Peyer's patch (tissue), 4 donors: ENCODE measurements at regions not wholly inside any gene's neighbourhood (a gene's known extent, or its start where the extent isn't known, plus 50 kb on each side); places are given as distances from the start of the nearest gene placed in this dataset.

Experiments used
- DNase-seq, 3 donors: peaks; one replicate each; pipeline ENCODE4 v3.0.0-alpha.2; 2017 to 2019
- H3K27ac ChIP-seq, 4 donors: fragments of 200-600 bp; sonication (generic); one replicate each; pipeline ENCODE4 v1.5.1; 2016 to 2019
- H3K27me3 ChIP-seq, 2 donors: fragments of 200-600 bp; sonication (generic); one replicate each; pipeline ENCODE4 v1.5.1; 2019
- H3K36me3 ChIP-seq, 3 donors: fragments of 200-600 bp; sonication (generic); one replicate each; pipeline ENCODE4 v1.5.1; 2016 to 2019
- H3K4me1 ChIP-seq, 4 donors: fragments of 200-600 bp; sonication (generic); one replicate each; pipeline ENCODE4 v1.5.1; 2016 to 2019
- H3K4me3 ChIP-seq, 4 donors: fragments of 200-600 bp; sonication (generic); 1 replicate in 3 of 4; 2 replicates in 1 of 4; pipeline ENCODE4 v1.5.1; 2016 to 2019; ENCODE audit warnings: mild to moderate bottlenecking in 1 of 4
- H3K9me3 ChIP-seq, 4 donors: fragments of 200-600 bp; sonication (generic); one replicate each; pipeline ENCODE4 v1.5.1; 2016 to 2019; ENCODE audit warnings: mild to moderate bottlenecking in 1 of 4
- CTCF ChIP-seq, 6 experiments: fragments of 450-650 bp in 4 of 6; fragments of 200-600 bp in 2 of 6; sonication (generic) in 1 of 6; IDR thresholded peaks; one replicate each; pipeline ENCODE4 v1.5.1; 2017 to 2019; ENCODE audit warnings: antibody characterized with exemption in 6 of 6, mild to moderate bottlenecking in 3 of 6, moderate library complexity in 1 of 6
- POLR2A ChIP-seq, 2 donors: fragments of 450-650 bp; IDR thresholded peaks; one replicate each; pipeline ENCODE4 v1.5.1; 2017; ENCODE audit warnings: antibody characterized with exemption in 2 of 2, mild to moderate bottlenecking in 2 of 2, moderate library complexity in 2 of 2

DNA sequence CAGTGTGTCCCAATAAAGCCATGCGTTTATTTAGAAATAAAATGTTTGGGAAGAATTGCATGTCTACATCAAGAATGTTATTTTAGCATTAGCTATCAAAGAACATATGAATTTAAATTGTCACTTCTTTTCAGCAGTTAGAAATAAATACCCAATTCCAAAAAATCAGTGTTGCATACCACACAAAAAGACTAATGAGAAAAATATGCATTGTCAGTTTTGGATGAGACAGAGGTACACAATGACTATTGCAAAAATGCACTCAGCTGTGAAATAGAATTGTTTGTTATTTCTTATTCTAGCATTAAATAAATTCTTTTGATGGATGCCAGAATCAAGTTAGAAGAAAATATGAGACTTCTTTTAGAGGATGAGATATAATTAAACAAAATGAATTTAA lies 833.9 kb downstream of the SLITRK1 start:
- TF ChIP-seq POLR2A (IDR thresholded peaks at IDR 0.05) (no peak), CTCF (IDR thresholded peaks at IDR 0.05) (no peak)
- Histone ChIP-seq H3K4me1 (no peaks in the 10 kb centered on the region), H3K9me3 (no peaks in the 10 kb centered on the region), H3K27me3 (no peaks in the 10 kb centered on the region), H3K36me3 (no peaks in the 10 kb centered on the region), H3K4me3 (no peak overlapping the region), H3K27ac (no peak overlapping the region)
- no peak for DNase-seq

DNA sequence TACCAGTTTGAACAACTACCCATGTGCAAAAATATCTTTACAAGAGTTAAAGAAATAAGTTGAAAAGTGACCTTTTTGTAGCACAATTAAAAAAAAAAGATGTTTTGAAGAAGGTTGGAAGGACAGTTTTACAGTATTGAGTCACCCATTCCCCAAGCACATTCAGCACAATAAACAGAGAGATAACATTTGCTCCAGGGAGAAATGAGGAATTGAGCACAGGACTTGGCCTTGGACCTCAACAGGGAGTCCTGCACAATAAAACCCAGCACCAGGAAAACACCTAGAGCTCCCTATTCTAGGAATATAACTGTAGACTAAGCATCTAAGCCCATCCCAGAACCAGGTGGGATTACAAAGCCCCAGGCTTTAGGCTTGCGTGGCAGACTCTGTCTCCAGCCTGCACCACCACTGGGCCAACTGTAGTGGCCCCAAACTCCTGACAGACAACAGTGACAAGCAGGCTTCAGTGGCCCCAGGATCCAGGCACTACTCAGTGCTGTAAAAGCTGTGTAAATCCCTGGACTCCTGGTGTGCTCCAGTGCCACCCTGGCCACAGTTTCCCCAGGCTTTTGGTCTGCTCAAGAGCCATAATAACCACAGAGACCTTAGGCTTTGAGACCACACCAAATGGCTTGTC lies 857.2 kb downstream of the SLITRK1 start:
- DNase-seq: no peak
- Histone ChIP-seq H3K36me3 (no peaks in the 10 kb centered on the region), H3K4me3 (no peak overlapping the region), H3K27ac (no peak overlapping the region), H3K9me3 (no peaks in the 10 kb centered on the region), H3K4me1 (no peaks in the 10 kb centered on the region), H3K27me3 (no peaks in the 10 kb centered on the region)
- TF ChIP-seq CTCF (IDR thresholded peaks at IDR 0.05) (no peak), POLR2A (IDR thresholded peaks at IDR 0.05) (no peak)

DNA sequence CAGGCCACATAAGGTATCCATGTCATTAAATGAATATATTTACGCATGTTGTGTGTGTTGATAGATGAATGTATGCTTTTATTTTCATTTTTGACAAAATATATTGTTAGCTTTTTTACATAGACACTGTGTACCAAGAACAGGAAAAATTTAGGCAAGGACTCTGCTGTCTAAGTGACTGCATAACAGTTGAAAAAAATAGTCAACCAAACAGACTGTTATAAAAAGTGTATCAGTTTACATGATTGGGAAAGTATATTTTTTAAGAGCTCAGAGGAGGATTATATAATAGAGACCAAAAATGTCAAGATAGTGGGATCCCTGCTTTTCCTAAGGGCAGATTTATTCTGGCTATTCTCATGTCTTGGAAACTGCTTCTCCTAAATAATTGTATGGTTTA lies 858.0 kb downstream of the SLITRK1 start:
- H3K27me3 ChIP-seq: no peaks in the 10 kb centered on the region
- H3K4me1 ChIP-seq: no peaks in the 10 kb centered on the region
- H3K27ac ChIP-seq: no peak overlapping the region
- DNase-seq: no peak
- no peak overlapping the region for H3K4me3 ChIP-seq
- H3K36me3 ChIP-seq: no peaks in the 10 kb centered on the region
- TF ChIP-seq CTCF (IDR thresholded peaks at IDR 0.05): no peak
- no peak for TF ChIP-seq POLR2A (IDR thresholded peaks at IDR 0.05)
- no peaks in the 10 kb centered on the region for H3K9me3 ChIP-seq

GRCh38 chr13:83019986-83020385 lies 862.3 kb downstream of the SLITRK1 start:
- no peaks in the 10 kb centered on the region for H3K36me3 ChIP-seq
- H3K27me3 ChIP-seq: no peaks in the 10 kb centered on the region
- H3K27ac ChIP-seq: no peak overlapping the region
- TF ChIP-seq CTCF (IDR thresholded peaks at IDR 0.05) (no peak), POLR2A (IDR thresholded peaks at IDR 0.05) (no peak)
- no peak for DNase-seq
- no peaks in the 10 kb centered on the region for H3K4me1 ChIP-seq
- H3K4me3 ChIP-seq: no peak overlapping the region
- H3K9me3 ChIP-seq: peaks cover 0 to 4% (median 0%) of the 10 kb centered on the region in 4 donors

DNA sequence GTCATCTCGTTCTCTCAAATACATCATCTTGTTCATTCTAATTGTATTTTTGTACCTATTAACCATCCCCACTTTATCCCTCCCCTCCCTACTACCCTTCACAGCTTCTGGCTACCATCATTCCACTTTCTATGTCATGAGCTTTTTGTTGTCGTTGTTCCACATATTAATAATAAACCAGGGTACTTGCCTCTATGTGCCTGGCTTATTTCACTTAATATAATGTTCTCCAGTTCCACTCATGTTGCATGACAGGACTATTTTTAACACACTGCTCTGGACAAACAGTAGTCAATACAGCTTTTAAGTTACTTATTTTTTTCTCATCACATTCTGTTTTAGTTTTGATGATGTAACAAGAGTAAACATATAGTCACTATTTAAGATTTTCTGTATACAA lies 872.3 kb downstream of the SLITRK1 start:
- Histone ChIP-seq H3K27me3 (no peaks in the 10 kb centered on the region), H3K27ac (no peak overlapping the region), H3K4me3 (no peak overlapping the region), H3K9me3 (no peaks in the 10 kb centered on the region), H3K36me3 (no peaks in the 10 kb centered on the region), H3K4me1 (no peaks in the 10 kb centered on the region)
- no peak for TF ChIP-seq CTCF (IDR thresholded peaks at IDR 0.05)
- no peak for TF ChIP-seq POLR2A (IDR thresholded peaks at IDR 0.05)
- DNase-seq: no peak
